DND-41 (cell line): ENCODE measurements at regions not wholly inside any gene's neighbourhood (a gene's known extent, or its start where the extent isn't known, plus 50 kb on each side); places are given as distances from the start of the nearest gene placed in this dataset.

Source experiments
- ATAC-seq: fragments of 200-7000 bp; cut with Tn5 transposase; 3 replicates; pipeline ENCODE4 v1.9.1; 2021; ENCODE audit warnings: low read depth; ENCODE audit not compliant: insufficient read depth
- DNase-seq: peaks from one replicate; pipeline ENCODE4 v3.0.0-alpha.2; 2020
- H2AFZ ChIP-seq: 2 replicates; pipeline ENCODE4 v1.6.0; 2012; ENCODE audit warnings: low read depth, low read length
- H3K27ac ChIP-seq: 2 replicates; pipeline ENCODE4 v1.5.1; 2012; ENCODE audit warnings: low read length, inconsistent platforms
- H3K27me3 ChIP-seq: fragments of 200-600 bp; sonication (generic); 2 replicates; pipeline ENCODE4 v1.6.0; 2012; ENCODE audit warnings: low read length, mild to moderate bottlenecking, inconsistent platforms; ENCODE audit not compliant: insufficient read depth, poor library complexity
- H3K36me3 ChIP-seq: 2 replicates; pipeline ENCODE4 v1.5.1; 2012; ENCODE audit warnings: low read length, inconsistent platforms; ENCODE audit not compliant: insufficient read depth
- H3K4me1 ChIP-seq: 2 replicates; pipeline ENCODE4 v1.5.1; 2012; ENCODE audit warnings: mild to moderate bottlenecking, low read length; ENCODE audit not compliant: insufficient read depth
- H3K4me2 ChIP-seq: 2 replicates; pipeline ENCODE4 v1.6.0; 2012; ENCODE audit warnings: mild to moderate bottlenecking, moderate library complexity, low read length, inconsistent platforms; ENCODE audit not compliant: insufficient read depth
- H3K4me3 ChIP-seq, 2 experiments: fragments of 200-600 bp in 1 of 2; shearing (Covaris generic) in 1 of 2; 2 replicates each; pipeline ENCODE4 v1.5.1; 2012 to 2016; ENCODE audit warnings: inconsistent platforms in 2 of 2, low read length in 2 of 2, mild to moderate bottlenecking in 2 of 2, low read depth in 1 of 2, moderate library complexity in 1 of 2
- H3K79me2 ChIP-seq: 2 replicates; pipeline ENCODE4 v1.6.0; 2012; ENCODE audit warnings: low read length, inconsistent platforms; ENCODE audit not compliant: insufficient read depth
- H3K9ac ChIP-seq: 2 replicates; pipeline ENCODE4 v1.6.0; 2012; ENCODE audit warnings: low read depth, mild to moderate bottlenecking, inconsistent platforms, low read length, moderate library complexity
- H3K9me3 ChIP-seq: 2 replicates; pipeline ENCODE4 v1.5.1; 2012; ENCODE audit warnings: low read length, moderate library complexity, mild to moderate bottlenecking, inconsistent platforms; ENCODE audit not compliant: insufficient read depth, severe bottlenecking
- H4K20me1 ChIP-seq: 2 replicates; pipeline ENCODE4 v1.6.0; 2012; ENCODE audit warnings: low read length; ENCODE audit not compliant: insufficient read depth
- CTCF ChIP-seq: IDR thresholded peaks from 2 replicates; pipeline ENCODE4 v1.5.1; 2012; ENCODE audit warnings: borderline replicate concordance, low read length, moderate library complexity, mild to moderate bottlenecking; ENCODE audit not compliant: poor library complexity, severe bottlenecking; ENCODE audit errors: extremely low read depth
- EZH2 ChIP-seq: IDR thresholded peaks from 3 replicates; pipeline ENCODE4 v1.6.1; 2012; ENCODE audit warnings: borderline replicate concordance, low read depth, mild to moderate bottlenecking, moderate library complexity, low read length, inconsistent platforms; ENCODE audit not compliant: severe bottlenecking

GRCh38 chr15:70341566-70341965 is 243.8 kb upstream of the TLE3 start:
- H3K79me2 ChIP-seq = no peaks in the 10 kb centered on the region
- TF ChIP-seq CTCF (no peak), EZH2 (no peak)
- no peak overlapping the region for H3K4me2 ChIP-seq
- H3K36me3 ChIP-seq = no peaks in the 10 kb centered on the region
- H3K4me1 ChIP-seq = no peaks in the 10 kb centered on the region
- H3K27me3 ChIP-seq = no peaks in the 10 kb centered on the region
- no peak overlapping the region for H2AFZ ChIP-seq
- ATAC-seq (no peak), DNase-seq (no peak)
- no peaks in the 10 kb centered on the region for H3K9me3 ChIP-seq
- no peak overlapping the region for H3K4me3 ChIP-seq
- H3K27ac ChIP-seq = no peak overlapping the region
- no peak overlapping the region for H3K9ac ChIP-seq
- no peaks in the 10 kb centered on the region for H4K20me1 ChIP-seq

- no peak overlapping the region for H3K4me3 ChIP-seq
- no peak for ATAC-seq
- no peaks in the 10 kb centered on the region for H4K20me1 ChIP-seq
Measured at GRCh38 chr15:70340494-70340870, 242.8 kb upstream of the TLE3 start.

GRCh38 chr15:70339571-70340493 is 242.1 kb upstream of the TLE3 start:
- no peak overlapping the region for H3K4me3 ChIP-seq
- ATAC-seq (no peak), DNase-seq (no peak)
- H3K79me2 ChIP-seq = no peaks in the 10 kb centered on the region
- no peaks in the 10 kb centered on the region for H4K20me1 ChIP-seq
- H3K27ac ChIP-seq = no peak overlapping the region
- peaks cover 7% of the 10 kb centered on the region for H3K9me3 ChIP-seq
- no peaks in the 10 kb centered on the region for H3K4me1 ChIP-seq
- no peaks in the 10 kb centered on the region for H3K36me3 ChIP-seq
- H3K4me2 ChIP-seq = no peak overlapping the region
- H3K9ac ChIP-seq = no peak overlapping the region
- H3K27me3 ChIP-seq = no peaks in the 10 kb centered on the region
- no peak for TF ChIP-seq CTCF
- no peak for TF ChIP-seq EZH2
- no peak overlapping the region for H2AFZ ChIP-seq

More at GRCh38 chr15:70340494-70340870, 242.8 kb upstream of the TLE3 start:
- no peak overlapping the region for H2AFZ ChIP-seq
- H3K79me2 ChIP-seq = no peaks in the 10 kb centered on the region
- peaks cover under 1% of the 10 kb centered on the region for H3K9me3 ChIP-seq
- no peaks in the 10 kb centered on the region for H3K4me1 ChIP-seq
- H3K9ac ChIP-seq = no peak overlapping the region
- H3K4me2 ChIP-seq = no peak overlapping the region
- no peak overlapping the region for H3K27ac ChIP-seq
- no peaks in the 10 kb centered on the region for H3K36me3 ChIP-seq
- no peak for TF ChIP-seq EZH2
- TF ChIP-seq CTCF = no peak
- DNase-seq = no peak
- H3K27me3 ChIP-seq = no peaks in the 10 kb centered on the region
